ENCODE measurements at regions not wholly inside any gene's neighbourhood (a gene's known extent, or its start where the extent isn't known, plus 50 kb on each side); places are given as distances from the start of the nearest gene placed in this dataset.
A peak's percentile ranks its signal among the peaks of the same experiment; 100 is the strongest.

- no peak for DNase-seq (ENCODE audit: low read depth in 2 of 3, low spot score in 2 of 3)
These were observed 267.2 kb downstream of the AUH start for GRCh38 chr9:91094324-91095088.

- no peak for DNase-seq (ENCODE audit: low read depth in 2 of 3, low spot score in 2 of 3)
These were observed 263.4 kb downstream of the AUH start for GRCh38 chr9:91098203-91098850.

- DNase-seq (ENCODE audit: low read depth in 2 of 3, low spot score in 2 of 3) = no peak
These were observed 262.3 kb downstream of the AUH start for GRCh38 chr9:91099436-91099835.

- no peak for DNase-seq (ENCODE audit: low read depth in 2 of 3, low spot score in 2 of 3)
These were observed 260.8 kb downstream of the AUH start for GRCh38 chr9:91100878-91101450.

GRCh38 chr9:91101611-91102168, 260.0 kb downstream of the AUH start:
- DNase-seq (ENCODE audit: low read depth in 2 of 3, low spot score in 2 of 3) = peak; percentile 33 to 56 (median 52)

GRCh38 chr9:91102269-91102668, 259.4 kb downstream of the AUH start:
- no peak for DNase-seq (ENCODE audit: low read depth in 2 of 3, low spot score in 2 of 3)

- DNase-seq (ENCODE audit: low read depth in 2 of 3, low spot score in 2 of 3) = no peak
These were observed 257.8 kb downstream of the AUH start for GRCh38 chr9:91103931-91104330.

- no peak for DNase-seq (ENCODE audit: low read depth in 2 of 3, low spot score in 2 of 3)
These were observed 255.2 kb downstream of the AUH start for GRCh38 chr9:91106415-91107081.

GRCh38 chr9:91111226-91111625, 250.5 kb downstream of the AUH start:
- DNase-seq (ENCODE audit: low read depth in 2 of 3, low spot score in 2 of 3) = no peak

- DNase-seq (ENCODE audit: low read depth in 2 of 3, low spot score in 2 of 3) = no peak
These were observed 249.8 kb downstream of the AUH start for GRCh38 chr9:91111876-91112275.

GRCh38 chr9:91113016-91113415, 248.7 kb downstream of the AUH start:
- DNase-seq (ENCODE audit: low read depth in 2 of 3, low spot score in 2 of 3) = no peak

- DNase-seq (ENCODE audit: low read depth in 2 of 3, low spot score in 2 of 3) = no peak
These were observed 247.3 kb downstream of the AUH start for GRCh38 chr9:91114450-91114849.

GRCh38 chr9:91116211-91116610, 245.5 kb downstream of the AUH start:
- DNase-seq (ENCODE audit: low read depth in 2 of 3, low spot score in 2 of 3) = no peak

GRCh38 chr9:91116711-91117110, 245.0 kb downstream of the AUH start:
- no peak for DNase-seq (ENCODE audit: low read depth in 2 of 3, low spot score in 2 of 3)

GRCh38 chr9:91117474-91117891, 244.2 kb downstream of the AUH start:
- no peak for DNase-seq (ENCODE audit: low read depth in 2 of 3, low spot score in 2 of 3)

- DNase-seq (ENCODE audit: low read depth in 2 of 3, low spot score in 2 of 3) = no peak
These were observed 243.6 kb downstream of the AUH start for GRCh38 chr9:91117959-91118703.

GRCh38 chr9:91118704-91119025, 243.1 kb downstream of the AUH start:
- DNase-seq (ENCODE audit: low read depth in 2 of 3, low spot score in 2 of 3) = no peak

GRCh38 chr9:91119142-91119541, 242.6 kb downstream of the AUH start:
- no peak for DNase-seq (ENCODE audit: low read depth in 2 of 3, low spot score in 2 of 3)

- no peak for DNase-seq (ENCODE audit: low read depth in 2 of 3, low spot score in 2 of 3)
These were observed 242.0 kb downstream of the AUH start for GRCh38 chr9:91119679-91120078.

- DNase-seq (ENCODE audit: low read depth in 2 of 3, low spot score in 2 of 3) = no peak
These were observed 241.5 kb downstream of the AUH start for GRCh38 chr9:91120200-91120599.

- DNase-seq (ENCODE audit: low read depth in 2 of 3, low spot score in 2 of 3) = no peak
These were observed 239.0 kb downstream of the AUH start for GRCh38 chr9:91122755-91123154.

All from activated CD8-positive, alpha-beta memory T cell treated with anti-CD3 and anti-CD28 coated beads for 48 hours (primary cell).